Esophagus squamous epithelium (tissue), 5 donors: ENCODE measurements at regions not wholly inside any gene's neighbourhood (a gene's known extent, or its start where the extent isn't known, plus 50 kb on each side); places are given as distances from the start of the nearest gene placed in this dataset.

Experiments
- DNase-seq: peaks from one replicate; lab custom pipeline; 2025; lab: John Stamatoyannopoulos, UW
- H3K27ac ChIP-seq, 4 donors: fragments of 200-600 bp; sonication (generic); one replicate each; pipeline ENCODE4 v1.5.1; 2016 to 2019; ENCODE audit warnings: mild to moderate bottlenecking in 1 of 4
- H3K27me3 ChIP-seq, 4 donors: fragments of 200-600 bp; sonication (generic); 1 replicate in 3 of 4; 2 replicates in 1 of 4; pipeline versions ENCODE4 v1.5.1 to v1.6.0; 2017 to 2021; ENCODE audit warnings: antibody characterized with exemption in 1 of 4
- H3K36me3 ChIP-seq, 3 donors: fragments of 200-600 bp; sonication (generic); one replicate each; pipeline ENCODE4 v1.5.1; 2016 to 2019
- H3K4me1 ChIP-seq, 3 donors: fragments of 200-600 bp; sonication (generic); one replicate each; pipeline ENCODE4 v1.5.1; 2017 to 2019
- H3K4me3 ChIP-seq, 4 donors: fragments of 200-600 bp; sonication (generic); 1 replicate in 3 of 4; 2 replicates in 1 of 4; pipeline ENCODE4 v1.5.1; 2016 to 2019; ENCODE audit warnings: mild to moderate bottlenecking in 2 of 4, moderate library complexity in 1 of 4
- H3K9me3 ChIP-seq, 3 donors: fragments of 200-600 bp; sonication (generic); one replicate each; pipeline ENCODE4 v1.5.1; 2016 to 2019
- POLR2A ChIP-seq, 4 donors: fragments of 450-650 bp; IDR thresholded peaks; one replicate each; pipeline ENCODE4 v1.6.1; 2017; ENCODE audit warnings: antibody characterized with exemption in 4 of 4, mild to moderate bottlenecking in 4 of 4, moderate library complexity in 3 of 4
- WGBS, 2 donors: methylation state at CpG; one replicate each; pipeline ENCODE4 v1.1.5; 2018; 5-methylcytosine and 5-hydroxymethylcytosine counted together
- intact Hi-C: fragments of 100-400 bp; cut with DNase I; formaldehyde crosslinking; loops from one replicate; pipeline ENCODE4 v1.15.0; 2022
- TF ChIP-seq, protein P1 (sequence below), 6 experiments: fragments of 450-650 bp in 4 of 6; fragments of 200-600 bp in 2 of 6; sonication (generic) in 2 of 6; IDR thresholded peaks; one replicate each; pipeline ENCODE4 v1.5.1; 2016 to 2019; ENCODE audit warnings: antibody characterized with exemption in 6 of 6, mild to moderate bottlenecking in 4 of 6, moderate library complexity in 4 of 6
- donor health status: DM: yes; HTN: yes; CAD: no.

DNA sequence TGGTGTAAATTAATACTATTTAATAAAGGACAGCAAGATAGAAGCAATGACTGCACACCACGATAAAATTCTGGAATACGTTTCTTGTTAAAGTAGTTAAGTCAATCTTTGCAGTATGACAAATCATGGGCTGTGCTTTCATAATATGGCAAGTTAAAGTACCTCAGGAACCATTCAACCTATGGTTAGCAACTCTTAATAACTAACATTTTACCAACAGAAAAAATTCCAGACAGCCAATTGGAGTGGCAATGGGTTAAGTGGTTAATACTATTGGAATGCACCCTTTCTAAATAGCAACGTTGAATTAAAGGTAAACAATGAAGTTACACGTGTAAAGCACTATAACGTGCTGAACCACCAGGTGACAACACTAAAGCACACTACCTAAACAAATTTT is 72.4 kb upstream of the ZCCHC13 start:
- TF ChIP-seq POLR2A (IDR thresholded peaks at IDR 0.05), result no peak
- TF ChIP-seq, protein P1, sequence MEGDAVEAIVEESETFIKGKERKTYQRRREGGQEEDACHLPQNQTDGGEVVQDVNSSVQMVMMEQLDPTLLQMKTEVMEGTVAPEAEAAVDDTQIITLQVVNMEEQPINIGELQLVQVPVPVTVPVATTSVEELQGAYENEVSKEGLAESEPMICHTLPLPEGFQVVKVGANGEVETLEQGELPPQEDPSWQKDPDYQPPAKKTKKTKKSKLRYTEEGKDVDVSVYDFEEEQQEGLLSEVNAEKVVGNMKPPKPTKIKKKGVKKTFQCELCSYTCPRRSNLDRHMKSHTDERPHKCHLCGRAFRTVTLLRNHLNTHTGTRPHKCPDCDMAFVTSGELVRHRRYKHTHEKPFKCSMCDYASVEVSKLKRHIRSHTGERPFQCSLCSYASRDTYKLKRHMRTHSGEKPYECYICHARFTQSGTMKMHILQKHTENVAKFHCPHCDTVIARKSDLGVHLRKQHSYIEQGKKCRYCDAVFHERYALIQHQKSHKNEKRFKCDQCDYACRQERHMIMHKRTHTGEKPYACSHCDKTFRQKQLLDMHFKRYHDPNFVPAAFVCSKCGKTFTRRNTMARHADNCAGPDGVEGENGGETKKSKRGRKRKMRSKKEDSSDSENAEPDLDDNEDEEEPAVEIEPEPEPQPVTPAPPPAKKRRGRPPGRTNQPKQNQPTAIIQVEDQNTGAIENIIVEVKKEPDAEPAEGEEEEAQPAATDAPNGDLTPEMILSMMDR (IDR thresholded peaks at IDR 0.05), result no peak
- no peak for DNase-seq
- H3K9me3 ChIP-seq, result no peaks in the 10 kb centered on the region
- WGBS, 2 donors, result 58 to 60% methylated on average over 5 of the region's 5 CpGs
- no peaks in the 10 kb centered on the region for H3K27me3 ChIP-seq
- no peak overlapping the region for H3K27ac ChIP-seq
- H3K4me3 ChIP-seq, result no peak overlapping the region
- peaks cover 0 to 7% (median 0%) of the 10 kb centered on the region in 3 donors for H3K36me3 ChIP-seq
- intact Hi-C loops, result no loop called here
- H3K4me1 ChIP-seq, result no peaks in the 10 kb centered on the region

DNA sequence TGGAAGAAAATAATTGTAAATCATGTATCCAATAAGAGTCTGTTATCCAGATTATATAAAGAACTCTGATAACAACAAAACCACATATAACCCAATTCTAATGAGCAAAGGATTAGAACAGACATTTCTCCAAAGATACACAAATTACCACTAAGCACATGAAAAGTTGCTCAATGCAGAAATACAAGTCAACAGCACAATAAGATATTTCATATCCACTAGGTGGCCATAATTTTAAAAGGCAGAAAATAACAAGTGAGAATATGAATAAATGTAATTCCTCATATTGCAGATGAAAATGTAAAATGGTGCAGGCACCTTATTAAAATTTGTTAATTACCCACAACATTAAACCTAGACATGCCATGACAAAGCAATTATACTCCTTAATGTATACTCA is 73.9 kb upstream of the ZCCHC13 start:
- DNase-seq, result no peak
- no peaks in the 10 kb centered on the region for H3K4me1 ChIP-seq
- intact Hi-C loops, result no loop called here
- H3K4me3 ChIP-seq, result no peak overlapping the region
- peaks cover 0 to 6% (median 5%) of the 10 kb centered on the region in 3 donors for H3K9me3 ChIP-seq
- H3K27me3 ChIP-seq, result no peaks in the 10 kb centered on the region
- H3K27ac ChIP-seq, result no peak overlapping the region
- peaks cover 0 to 17% (median 10%) of the 10 kb centered on the region in 3 donors for H3K36me3 ChIP-seq
- TF ChIP-seq, protein P1 (IDR thresholded peaks at IDR 0.05), result no peak
- no peak for TF ChIP-seq POLR2A (IDR thresholded peaks at IDR 0.05)

DNA sequence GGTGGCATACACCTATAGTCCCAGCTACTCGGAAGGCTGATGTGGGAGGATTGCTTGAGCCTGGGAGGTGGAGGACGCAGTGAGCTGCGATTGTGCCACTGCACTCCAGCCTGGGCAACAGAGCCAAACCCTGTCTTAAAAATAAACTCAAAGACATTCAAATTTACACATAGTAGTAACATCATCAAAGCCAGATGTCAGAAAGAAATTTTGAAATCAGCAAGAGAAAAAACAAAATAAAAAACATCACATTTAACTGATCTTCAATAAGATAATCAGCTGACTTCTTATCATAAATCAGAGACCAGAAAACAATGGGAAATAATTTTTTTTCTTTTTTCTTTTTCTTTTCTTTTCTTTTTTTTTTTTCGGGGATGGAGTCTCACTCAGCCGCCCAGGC is 78.9 kb upstream of the ZCCHC13 start:
- no peak for TF ChIP-seq POLR2A (IDR thresholded peaks at IDR 0.05)
- TF ChIP-seq, protein P1 (IDR thresholded peaks at IDR 0.05), result no peak
- WGBS, 2 donors, result 90 to 93% methylated on average over 4 to 5 of the region's 5 CpGs
- Histone ChIP-seq H3K4me3 (no peak overlapping the region), H3K4me1 (no peaks in the 10 kb centered on the region), H3K9me3 (peaks cover 0 to 10% (median 5%) of the 10 kb centered on the region in 3 donors), H3K27ac (no peak overlapping the region), H3K27me3 (no peaks in the 10 kb centered on the region), H3K36me3 (peaks cover 0 to 21% (median 10%) of the 10 kb centered on the region in 3 donors)
- intact Hi-C loops, result no loop called here
- DNase-seq, result no peak

DNA sequence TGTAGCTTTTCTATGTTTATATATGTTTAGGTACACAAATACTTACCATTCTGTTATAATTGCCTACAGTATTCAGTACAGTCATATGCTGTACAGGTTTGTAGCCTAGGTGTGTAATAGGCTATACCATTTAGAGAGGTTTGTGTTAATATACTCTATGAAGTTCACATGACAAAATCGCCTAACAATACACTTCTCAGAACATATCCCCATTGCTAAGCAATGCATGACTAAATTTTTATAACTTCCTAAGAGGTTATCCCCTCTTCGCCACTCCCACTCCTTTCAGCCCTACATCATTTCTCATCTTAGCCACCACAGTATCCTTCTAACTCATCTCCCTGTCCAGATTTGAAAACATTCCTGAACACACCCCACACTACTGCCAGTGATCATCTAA is 83.7 kb upstream of the ZCCHC13 start:
- H3K36me3 ChIP-seq, result peaks cover 0 to 35% (median 2%) of the 10 kb centered on the region in 3 donors
- H3K4me3 ChIP-seq, result no peak overlapping the region
- H3K27ac ChIP-seq, result no peak overlapping the region
- intact Hi-C loops, result no loop called here
- 77 to 100% methylated on average over 2 of the region's 2 CpGs for WGBS, 2 donors
- peaks cover 0 to 6% (median 1%) of the 10 kb centered on the region in 3 donors for H3K9me3 ChIP-seq
- H3K4me1 ChIP-seq, result no peaks in the 10 kb centered on the region
- DNase-seq, result no peak
- no peak for TF ChIP-seq POLR2A (IDR thresholded peaks at IDR 0.05)
- TF ChIP-seq, protein P1 (IDR thresholded peaks at IDR 0.05), result no peak
- H3K27me3 ChIP-seq, result no peaks in the 10 kb centered on the region

DNA sequence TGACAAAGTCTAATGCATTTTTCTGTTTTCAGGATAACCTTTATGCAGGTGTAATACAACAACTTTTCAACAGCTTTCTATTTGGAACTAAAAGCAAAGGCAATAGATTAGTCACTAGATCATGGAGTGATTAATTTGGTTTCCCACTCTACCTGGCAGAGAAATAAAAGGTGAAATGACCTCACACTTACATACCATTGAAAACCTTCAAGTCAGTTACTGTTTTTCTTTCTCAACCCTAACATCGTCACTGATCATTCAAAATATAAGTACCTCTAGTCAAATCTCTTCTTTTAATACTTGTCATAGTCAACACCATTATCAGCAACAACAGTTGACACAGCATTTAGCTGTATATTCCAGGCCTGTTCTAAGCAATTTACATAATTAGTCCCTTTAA is 85.1 kb upstream of the ZCCHC13 start:
- no peak for DNase-seq

More for the DNA sequence above, 85.1 kb upstream of the ZCCHC13 start:
- Histone ChIP-seq H3K27me3 (no peaks in the 10 kb centered on the region), H3K4me3 (no peak overlapping the region), H3K36me3 (peaks cover 0 to 44% (median 0%) of the 10 kb centered on the region in 3 donors), H3K9me3 (no peaks in the 10 kb centered on the region), H3K4me1 (no peaks in the 10 kb centered on the region), H3K27ac (no peak overlapping the region)
- intact Hi-C loops, result no loop called here
- TF ChIP-seq, protein P1 (IDR thresholded peaks at IDR 0.05), result no peak
- TF ChIP-seq POLR2A (IDR thresholded peaks at IDR 0.05), result no peak
- WGBS, 2 donors, result 57 to 79% methylated on average over 1 of the region's 1 CpG
